ENCODE measurements at regions not wholly inside any gene's neighbourhood (a gene's known extent, or its start where the extent isn't known, plus 50 kb on each side); places are given as distances from the start of the nearest gene placed in this dataset.

DNA sequence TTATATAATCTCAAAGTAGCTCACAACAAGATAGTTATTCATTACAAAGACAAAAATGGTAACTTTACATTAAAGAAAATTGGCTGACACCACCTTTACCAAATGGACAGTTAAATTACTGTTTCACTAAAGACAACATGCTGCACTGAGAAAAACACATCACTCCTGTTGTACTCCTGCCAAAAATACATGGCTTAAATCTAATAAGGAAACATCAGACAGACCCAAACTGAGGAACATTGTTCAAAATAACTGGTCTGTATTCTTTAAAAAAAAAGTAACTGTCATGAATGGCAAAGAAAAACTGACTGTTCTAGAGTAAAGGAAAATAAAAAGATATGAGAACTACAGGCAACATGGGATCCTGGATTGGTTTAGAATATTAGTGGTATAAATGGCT, 151.3 kb upstream of the DCN start:
- no peak for TF ChIP-seq CTCF (conservative IDR thresholded peaks at IDR 0.05)
- no peak for TF ChIP-seq EZH2 (IDR thresholded peaks at IDR 0.05; ENCODE audit: low read depth)

Data from PC-9 (cell line).